Fibroblast of lung (primary cell): ENCODE measurements at regions not wholly inside any gene's neighbourhood (a gene's known extent, or its start where the extent isn't known, plus 50 kb on each side); places are given as distances from the start of the nearest gene placed in this dataset.
A peak's percentile ranks its signal among the peaks of the same experiment; 100 is the strongest.

Experiments
- DNase-seq, 2 donors: peaks; one replicate each; pipeline versions ENCODE4 v3.0.0 to v3.0.0-alpha.2; 2010; ENCODE audit warnings: low read depth in 2 of 2
- H2AFZ ChIP-seq: 2 replicates; pipeline ENCODE4 v1.5.1; 2012; ENCODE audit warnings: low read length, control low read depth, inconsistent platforms
- H3K27ac ChIP-seq: 2 replicates; pipeline ENCODE4 v1.5.1; 2011; ENCODE audit warnings: low read length, control low read depth; ENCODE audit not compliant: insufficient read depth
- H3K27me3 ChIP-seq: 2 replicates; pipeline ENCODE4 v1.5.1; 2011; ENCODE audit warnings: mild to moderate bottlenecking, low read length; ENCODE audit not compliant: control insufficient read depth, insufficient read depth
- H3K36me3 ChIP-seq: 2 replicates; pipeline ENCODE4 v1.5.1; 2011; ENCODE audit warnings: low read length; ENCODE audit not compliant: control insufficient read depth, insufficient read depth
- H3K4me1 ChIP-seq: 2 replicates; pipeline ENCODE4 v1.5.1; 2011; ENCODE audit warnings: low read length; ENCODE audit not compliant: control insufficient read depth, insufficient read depth; ENCODE audit errors: extremely low read depth
- H3K4me2 ChIP-seq: 2 replicates; pipeline ENCODE4 v1.5.1; 2011; ENCODE audit warnings: low read length, control low read depth; ENCODE audit not compliant: insufficient read depth; ENCODE audit errors: extremely low read depth
- H3K4me3 ChIP-seq, 4 experiments: fragments of 200-600 bp in 1 of 4; sonication (generic) in 1 of 4; replicated peaks in 1 of 4; 2 replicates each; pipeline ENCODE4 v1.5.1; 2011 to 2016; ENCODE audit warnings: low read length in 4 of 4, low read depth in 3 of 4, mild to moderate bottlenecking in 3 of 4, control low read depth in 2 of 4, inconsistent platforms in 1 of 4, mixed read lengths in 1 of 4; ENCODE audit not compliant: insufficient read depth in 1 of 4; ENCODE audit errors: control extremely low read depth in 1 of 4
- H3K79me2 ChIP-seq: 2 replicates; pipeline ENCODE4 v1.5.1; 2012; ENCODE audit warnings: mild to moderate bottlenecking, low read length, inconsistent platforms; ENCODE audit not compliant: control insufficient read depth, insufficient read depth
- H3K9ac ChIP-seq: 2 replicates; pipeline ENCODE4 v1.5.1; 2011; ENCODE audit warnings: mild to moderate bottlenecking, low read length, control low read depth; ENCODE audit not compliant: insufficient read depth
- H3K9me3 ChIP-seq: 2 replicates; pipeline ENCODE4 v1.5.1; 2012; ENCODE audit warnings: low read depth, low read length; ENCODE audit not compliant: control insufficient read depth, insufficient read depth
- H4K20me1 ChIP-seq: 2 replicates; pipeline ENCODE4 v1.5.1; 2011; ENCODE audit warnings: low read length; ENCODE audit not compliant: control insufficient read depth, insufficient read depth; ENCODE audit errors: extremely low read depth
- EZH2 ChIP-seq: IDR thresholded peaks from 2 replicates; pipeline ENCODE4 v1.5.1; 2012; ENCODE audit warnings: low read length, control low read depth, mild to moderate bottlenecking; ENCODE audit errors: missing control alignments
- TF ChIP-seq, protein P1 (sequence below), 2 donors: IDR thresholded peaks in 1 of 2; conservative IDR thresholded peaks in 1 of 2; 1 replicate in 1 of 2; 2 replicates in 1 of 2; pipeline ENCODE4 v1.5.1; 2011 to 2012; ENCODE audit warnings: low read length in 2 of 2, control low read depth in 1 of 2, inconsistent platforms in 1 of 2, low read depth in 1 of 2, mild to moderate bottlenecking in 1 of 2

GRCh38 chr3:104452697-104453096, 914.0 kb upstream of the ALCAM start:
- no peak overlapping the region for H2AFZ ChIP-seq
- H3K27ac ChIP-seq: no peak overlapping the region
- H3K79me2 ChIP-seq: no peaks in the 10 kb centered on the region
- H4K20me1 ChIP-seq: no peaks in the 10 kb centered on the region
- no peak overlapping the region for H3K4me3 ChIP-seq
- no peak overlapping the region for H3K9ac ChIP-seq
- DNase-seq: no peak
- no peaks in the 10 kb centered on the region for H3K4me1 ChIP-seq
- no peaks in the 10 kb centered on the region for H3K27me3 ChIP-seq
- H3K4me2 ChIP-seq: no peak overlapping the region
- no peaks in the 10 kb centered on the region for H3K36me3 ChIP-seq
- H3K9me3 ChIP-seq: no peaks in the 10 kb centered on the region
- TF ChIP-seq, protein P1, sequence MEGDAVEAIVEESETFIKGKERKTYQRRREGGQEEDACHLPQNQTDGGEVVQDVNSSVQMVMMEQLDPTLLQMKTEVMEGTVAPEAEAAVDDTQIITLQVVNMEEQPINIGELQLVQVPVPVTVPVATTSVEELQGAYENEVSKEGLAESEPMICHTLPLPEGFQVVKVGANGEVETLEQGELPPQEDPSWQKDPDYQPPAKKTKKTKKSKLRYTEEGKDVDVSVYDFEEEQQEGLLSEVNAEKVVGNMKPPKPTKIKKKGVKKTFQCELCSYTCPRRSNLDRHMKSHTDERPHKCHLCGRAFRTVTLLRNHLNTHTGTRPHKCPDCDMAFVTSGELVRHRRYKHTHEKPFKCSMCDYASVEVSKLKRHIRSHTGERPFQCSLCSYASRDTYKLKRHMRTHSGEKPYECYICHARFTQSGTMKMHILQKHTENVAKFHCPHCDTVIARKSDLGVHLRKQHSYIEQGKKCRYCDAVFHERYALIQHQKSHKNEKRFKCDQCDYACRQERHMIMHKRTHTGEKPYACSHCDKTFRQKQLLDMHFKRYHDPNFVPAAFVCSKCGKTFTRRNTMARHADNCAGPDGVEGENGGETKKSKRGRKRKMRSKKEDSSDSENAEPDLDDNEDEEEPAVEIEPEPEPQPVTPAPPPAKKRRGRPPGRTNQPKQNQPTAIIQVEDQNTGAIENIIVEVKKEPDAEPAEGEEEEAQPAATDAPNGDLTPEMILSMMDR (conservative IDR thresholded peaks at IDR 0.05 in 1 of 2, IDR thresholded peaks at IDR 0.05 in 1 of 2; ENCODE audit: low read depth in 1 of 2, low read length in 2 of 2): no peak
- no peak for TF ChIP-seq EZH2

- no peak for TF ChIP-seq EZH2
- TF ChIP-seq, protein P1 (conservative IDR thresholded peaks at IDR 0.05 in 1 of 2, IDR thresholded peaks at IDR 0.05 in 1 of 2; ENCODE audit: low read depth in 1 of 2, low read length in 2 of 2): no peak
- H3K36me3 ChIP-seq: no peaks in the 10 kb centered on the region
- no peaks in the 10 kb centered on the region for H3K27me3 ChIP-seq
- H3K4me3 ChIP-seq: no peak overlapping the region
- H3K4me2 ChIP-seq: no peak overlapping the region
- no peak for DNase-seq
- H3K4me1 ChIP-seq: no peaks in the 10 kb centered on the region
- no peak overlapping the region for H3K27ac ChIP-seq
- H3K79me2 ChIP-seq: no peaks in the 10 kb centered on the region
- no peak overlapping the region for H2AFZ ChIP-seq
- H3K9me3 ChIP-seq: no peaks in the 10 kb centered on the region
- no peak overlapping the region for H3K9ac ChIP-seq
- H4K20me1 ChIP-seq: no peaks in the 10 kb centered on the region
Measured at GRCh38 chr3:104458657-104459056, 908.1 kb upstream of the ALCAM start.

GRCh38 chr3:104460477-104461406, 906.0 kb upstream of the ALCAM start:
- Histone ChIP-seq H4K20me1 (no peaks in the 10 kb centered on the region), H3K79me2 (no peaks in the 10 kb centered on the region), H3K27ac (no peak overlapping the region), H3K27me3 (no peaks in the 10 kb centered on the region), H3K36me3 (no peaks in the 10 kb centered on the region), H3K9me3 (no peaks in the 10 kb centered on the region), H3K4me3 (no peak overlapping the region), H2AFZ (no peak overlapping the region), H3K9ac (no peak overlapping the region), H3K4me1 (no peaks in the 10 kb centered on the region), H3K4me2 (no peak overlapping the region)
- peak; percentile 48 to 74 for DNase-seq
- TF ChIP-seq EZH2: no peak
- TF ChIP-seq, protein P1 (conservative IDR thresholded peaks at IDR 0.05 in 1 of 2, IDR thresholded peaks at IDR 0.05 in 1 of 2; ENCODE audit: low read depth in 1 of 2, low read length in 2 of 2): peak; percentile 24 to 49
